Activated CD4-positive, alpha-beta memory T cell treated with anti-CD3 and anti-CD28 coated beads, Interleukin-2, amount 10 ng/mL, durations not matched to agents 7 days and 5 days (primary cell): ENCODE measurements at regions not wholly inside any gene's neighbourhood (a gene's known extent, or its start where the extent isn't known, plus 50 kb on each side); places are given as distances from the start of the nearest gene placed in this dataset.

Experiments used
- CTCF ChIA-PET: fragments of 350-600 bp; sonication (Branson Sonifier 250); formaldehyde crosslinking; loops from one replicate; lab custom pipeline; 2021; ENCODE audit warnings: antibody characterized with exemption, inconsistent platforms; lab: Charles Lee
- POLR2A ChIA-PET: fragments of 350-600 bp; sonication (Branson Sonifier 250); formaldehyde crosslinking; loops from one replicate; lab custom pipeline; 2021; ENCODE audit warnings: antibody characterized with exemption; lab: Charles Lee
- DNase-seq: peaks from one replicate; pipeline ENCODE4 v3.0.0-alpha.2; 2020
- H3K27ac Mint-ChIP-seq: one replicate; pipeline ENCODE4 v1.8.0; 2021; ENCODE audit warnings: mild to moderate bottlenecking, mixed read lengths
- H3K27me3 Mint-ChIP-seq: one replicate; pipeline ENCODE4 v1.8.0; 2021; ENCODE audit warnings: mixed read lengths
- H3K36me3 Mint-ChIP-seq: one replicate; pipeline ENCODE4 v1.8.0; 2021; ENCODE audit warnings: low read depth, mixed read lengths
- H3K4me1 Mint-ChIP-seq: one replicate; pipeline ENCODE4 v1.8.0; 2021; ENCODE audit warnings: mixed read lengths
- H3K4me3 Mint-ChIP-seq: one replicate; pipeline ENCODE4 v1.8.0; 2021; ENCODE audit warnings: mild to moderate bottlenecking, mixed read lengths
- H3K9me3 Mint-ChIP-seq: one replicate; pipeline ENCODE4 v1.8.0; 2021; ENCODE audit warnings: mixed read lengths

- Mint-ChIP-seq H3K27ac (no peak overlapping the region), H3K27me3 (no peaks in the 10 kb centered on the region), H3K36me3 (no peaks in the 10 kb centered on the region), H3K4me3 (no peak overlapping the region), H3K9me3 (peaks cover 2% of the 10 kb centered on the region), H3K4me1 (no peaks in the 10 kb centered on the region)
- ChIA-PET CTCF (no interaction called here), POLR2A (no interaction called here)
- DNase-seq: no peak
Observed at GRCh38 chr10:106520698-106521097, 643.8 kb downstream of the SORCS1 start.

GRCh38 chr10:106519376-106520030 lies 645.0 kb downstream of the SORCS1 start:
- H3K4me3 Mint-ChIP-seq: no peak overlapping the region
- POLR2A ChIA-PET: no interaction called here

GRCh38 chr10:106515206-106515790 lies 649.2 kb downstream of the SORCS1 start:
- Mint-ChIP-seq H3K9me3 (peaks cover 5% of the 10 kb centered on the region), H3K27me3 (no peaks in the 10 kb centered on the region), H3K36me3 (no peaks in the 10 kb centered on the region), H3K4me1 (no peaks in the 10 kb centered on the region), H3K4me3 (no peak overlapping the region), H3K27ac (no peak overlapping the region)
- DNase-seq: no peak
- CTCF ChIA-PET: no interaction called here
- POLR2A ChIA-PET: no interaction called here

More at GRCh38 chr10:106519376-106520030, 645.0 kb downstream of the SORCS1 start:
- CTCF ChIA-PET: no interaction called here
- Mint-ChIP-seq H3K4me1 (no peaks in the 10 kb centered on the region), H3K36me3 (no peaks in the 10 kb centered on the region), H3K27me3 (no peaks in the 10 kb centered on the region), H3K27ac (no peak overlapping the region), H3K9me3 (peaks cover 5% of the 10 kb centered on the region)
- no peak for DNase-seq

GRCh38 chr10:106513352-106513771 lies 651.1 kb downstream of the SORCS1 start:
- no peak for DNase-seq
- CTCF ChIA-PET: no interaction called here

GRCh38 chr10:106511917-106512316 lies 652.6 kb downstream of the SORCS1 start:
- CTCF ChIA-PET: no interaction called here
- Mint-ChIP-seq H3K4me3 (no peak overlapping the region), H3K36me3 (no peaks in the 10 kb centered on the region)

More at GRCh38 chr10:106513352-106513771, 651.1 kb downstream of the SORCS1 start:
- Mint-ChIP-seq H3K9me3 (peaks cover 2% of the 10 kb centered on the region), H3K27me3 (no peaks in the 10 kb centered on the region), H3K4me1 (no peaks in the 10 kb centered on the region), H3K36me3 (no peaks in the 10 kb centered on the region), H3K27ac (no peak overlapping the region), H3K4me3 (no peak overlapping the region)
- POLR2A ChIA-PET: no interaction called here

GRCh38 chr10:106508950-106509349 lies 655.6 kb downstream of the SORCS1 start:
- Mint-ChIP-seq H3K27ac (no peak overlapping the region), H3K9me3 (peaks cover 2% of the 10 kb centered on the region), H3K27me3 (no peaks in the 10 kb centered on the region), H3K4me1 (no peaks in the 10 kb centered on the region), H3K36me3 (no peaks in the 10 kb centered on the region), H3K4me3 (no peak overlapping the region)
- ChIA-PET POLR2A (no interaction called here), CTCF (no interaction called here)
- no peak for DNase-seq

More at GRCh38 chr10:106511917-106512316, 652.6 kb downstream of the SORCS1 start:
- no peaks in the 10 kb centered on the region for H3K27me3 Mint-ChIP-seq
- H3K27ac Mint-ChIP-seq: no peak overlapping the region
- no peaks in the 10 kb centered on the region for H3K4me1 Mint-ChIP-seq
- POLR2A ChIA-PET: no interaction called here
- peaks cover 2% of the 10 kb centered on the region for H3K9me3 Mint-ChIP-seq
- no peak for DNase-seq

- no peaks in the 10 kb centered on the region for H3K36me3 Mint-ChIP-seq
- ChIA-PET CTCF (no interaction called here), POLR2A (no interaction called here)
- no peaks in the 10 kb centered on the region for H3K27me3 Mint-ChIP-seq
- no peak for DNase-seq
- no peak overlapping the region for H3K4me3 Mint-ChIP-seq
- H3K4me1 Mint-ChIP-seq: no peaks in the 10 kb centered on the region
- H3K9me3 Mint-ChIP-seq: peaks cover 2% of the 10 kb centered on the region
- H3K27ac Mint-ChIP-seq: no peak overlapping the region
Observed at GRCh38 chr10:106506526-106507283, 657.8 kb downstream of the SORCS1 start.

GRCh38 chr10:106504536-106504935 lies 660.0 kb downstream of the SORCS1 start:
- Mint-ChIP-seq H3K27ac (no peak overlapping the region), H3K36me3 (no peaks in the 10 kb centered on the region), H3K4me1 (no peaks in the 10 kb centered on the region), H3K27me3 (no peaks in the 10 kb centered on the region), H3K4me3 (no peak overlapping the region), H3K9me3 (peaks cover 5% of the 10 kb centered on the region)
- no peak for DNase-seq
- ChIA-PET POLR2A (no interaction called here), CTCF (no interaction called here)

GRCh38 chr10:106502641-106503040 lies 661.9 kb downstream of the SORCS1 start:
- POLR2A ChIA-PET: no interaction called here
- CTCF ChIA-PET: no interaction called here
- no peaks in the 10 kb centered on the region for H3K36me3 Mint-ChIP-seq
- H3K9me3 Mint-ChIP-seq: peaks cover 5% of the 10 kb centered on the region
- no peak overlapping the region for H3K4me3 Mint-ChIP-seq
- no peak for DNase-seq
- no peak overlapping the region for H3K27ac Mint-ChIP-seq
- H3K27me3 Mint-ChIP-seq: no peaks in the 10 kb centered on the region
- no peaks in the 10 kb centered on the region for H3K4me1 Mint-ChIP-seq

GRCh38 chr10:106500925-106501525 lies 663.5 kb downstream of the SORCS1 start:
- Mint-ChIP-seq H3K4me3 (no peak overlapping the region), H3K27me3 (no peaks in the 10 kb centered on the region), H3K27ac (no peak overlapping the region), H3K36me3 (no peaks in the 10 kb centered on the region), H3K9me3 (peaks cover 7% of the 10 kb centered on the region), H3K4me1 (no peaks in the 10 kb centered on the region)
- ChIA-PET CTCF (no interaction called here), POLR2A (no interaction called here)
- no peak for DNase-seq

- DNase-seq: no peak
- no peaks in the 10 kb centered on the region for H3K36me3 Mint-ChIP-seq
- POLR2A ChIA-PET: no interaction called here
- no peak overlapping the region for H3K4me3 Mint-ChIP-seq
- CTCF ChIA-PET: no interaction called here
- no peaks in the 10 kb centered on the region for H3K27me3 Mint-ChIP-seq
- H3K4me1 Mint-ChIP-seq: no peaks in the 10 kb centered on the region
- peaks cover 4% of the 10 kb centered on the region for H3K9me3 Mint-ChIP-seq
- H3K27ac Mint-ChIP-seq: no peak overlapping the region
Observed at GRCh38 chr10:106500041-106500924, 664.2 kb downstream of the SORCS1 start.

- no peaks in the 10 kb centered on the region for H3K4me1 Mint-ChIP-seq
- no peaks in the 10 kb centered on the region for H3K27me3 Mint-ChIP-seq
Observed at GRCh38 chr10:106499448-106499847, 665.1 kb downstream of the SORCS1 start.

More at GRCh38 chr10:106499448-106499847, 665.1 kb downstream of the SORCS1 start:
- Mint-ChIP-seq H3K9me3 (peaks cover 4% of the 10 kb centered on the region), H3K4me3 (no peak overlapping the region), H3K36me3 (no peaks in the 10 kb centered on the region), H3K27ac (no peak overlapping the region)
- ChIA-PET CTCF (no interaction called here), POLR2A (no interaction called here)
- DNase-seq: no peak
